GM19351 (cell line): ENCODE measurements at regions not wholly inside any gene's neighbourhood (a gene's known extent, or its start where the extent isn't known, plus 50 kb on each side); places are given as distances from the start of the nearest gene placed in this dataset.
"Not testable (repeated sequence)": the region's sequence is repeated elsewhere in the genome, so short reads cannot be mapped to it uniquely, and the experiment has no call there.

Source experiments
- ATAC-seq: cut with Tn5 transposase; IDR thresholded peaks from one replicate; pipeline ENCODE4 v1.9.1; 2021; ENCODE audit warnings: mild to moderate bottlenecking, moderate library complexity; ENCODE audit not compliant: unreplicated experiment

DNA sequence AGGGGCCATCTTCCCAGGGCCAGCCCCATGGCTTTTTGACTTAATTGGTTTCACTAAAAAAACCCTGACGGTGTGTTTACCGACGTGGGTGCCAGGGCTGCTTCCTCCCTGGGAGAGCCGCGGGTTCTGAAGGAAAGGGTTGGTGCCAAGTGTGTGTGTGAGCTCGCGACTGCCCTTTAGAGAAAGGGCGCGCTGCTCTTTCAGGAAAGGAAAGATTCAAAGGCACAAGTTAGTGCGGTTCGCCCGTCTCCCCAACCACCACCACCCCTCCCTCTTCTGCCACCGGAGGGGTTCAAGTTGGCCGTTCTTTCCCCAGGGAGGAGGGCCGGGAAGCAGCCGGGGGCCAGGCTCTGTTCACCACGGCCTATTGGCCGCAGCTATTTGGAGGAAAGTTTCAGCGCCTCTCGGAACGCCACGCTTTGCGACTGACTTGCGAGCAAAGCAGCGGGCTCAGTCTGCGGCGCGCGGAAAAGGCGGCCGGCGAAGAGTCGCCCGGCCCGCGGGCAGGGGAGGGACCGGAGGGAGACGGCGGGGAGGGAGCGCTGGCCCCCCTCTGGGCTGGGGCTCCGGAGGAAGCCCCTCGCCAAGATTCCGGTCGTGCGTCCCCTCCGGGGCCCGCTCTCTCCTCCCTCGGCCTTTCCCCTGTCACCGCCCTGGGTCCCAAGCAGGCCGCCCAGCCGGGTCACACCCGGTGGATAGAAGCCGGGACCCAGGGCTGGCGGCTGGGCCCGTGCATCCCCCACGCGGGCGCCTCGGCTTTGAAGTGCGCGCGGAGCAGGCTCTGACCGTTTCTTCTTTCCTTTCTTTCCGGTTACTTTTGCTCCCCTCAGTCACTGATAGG, 165.9 kb upstream of the PPP1R3A start:
- peak; percentile 24 for ATAC-seq

DNA sequence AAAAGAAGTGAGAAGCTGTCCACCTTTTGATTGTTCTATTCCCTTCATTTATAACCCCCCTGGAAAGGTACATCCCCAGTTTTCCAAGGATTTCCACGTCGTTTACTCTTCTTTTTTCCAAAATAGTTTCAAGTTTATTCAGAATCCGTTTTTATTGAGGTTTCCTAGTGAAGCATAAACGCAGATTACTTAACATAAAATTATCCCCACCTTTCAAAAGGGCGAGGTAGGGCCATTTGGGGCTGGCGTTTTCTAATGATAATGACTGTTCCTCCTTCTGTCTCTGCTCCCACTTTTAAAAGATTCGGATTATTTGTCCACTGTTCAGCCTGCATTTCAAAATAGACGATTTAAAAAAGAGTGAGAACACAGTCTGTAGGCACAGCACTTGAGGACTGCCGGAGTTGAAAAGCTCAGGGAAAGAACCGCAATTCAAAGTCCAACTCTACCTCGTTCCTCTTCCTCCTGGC, 165.2 kb upstream of the PPP1R3A start:
- ATAC-seq: no peak

DNA sequence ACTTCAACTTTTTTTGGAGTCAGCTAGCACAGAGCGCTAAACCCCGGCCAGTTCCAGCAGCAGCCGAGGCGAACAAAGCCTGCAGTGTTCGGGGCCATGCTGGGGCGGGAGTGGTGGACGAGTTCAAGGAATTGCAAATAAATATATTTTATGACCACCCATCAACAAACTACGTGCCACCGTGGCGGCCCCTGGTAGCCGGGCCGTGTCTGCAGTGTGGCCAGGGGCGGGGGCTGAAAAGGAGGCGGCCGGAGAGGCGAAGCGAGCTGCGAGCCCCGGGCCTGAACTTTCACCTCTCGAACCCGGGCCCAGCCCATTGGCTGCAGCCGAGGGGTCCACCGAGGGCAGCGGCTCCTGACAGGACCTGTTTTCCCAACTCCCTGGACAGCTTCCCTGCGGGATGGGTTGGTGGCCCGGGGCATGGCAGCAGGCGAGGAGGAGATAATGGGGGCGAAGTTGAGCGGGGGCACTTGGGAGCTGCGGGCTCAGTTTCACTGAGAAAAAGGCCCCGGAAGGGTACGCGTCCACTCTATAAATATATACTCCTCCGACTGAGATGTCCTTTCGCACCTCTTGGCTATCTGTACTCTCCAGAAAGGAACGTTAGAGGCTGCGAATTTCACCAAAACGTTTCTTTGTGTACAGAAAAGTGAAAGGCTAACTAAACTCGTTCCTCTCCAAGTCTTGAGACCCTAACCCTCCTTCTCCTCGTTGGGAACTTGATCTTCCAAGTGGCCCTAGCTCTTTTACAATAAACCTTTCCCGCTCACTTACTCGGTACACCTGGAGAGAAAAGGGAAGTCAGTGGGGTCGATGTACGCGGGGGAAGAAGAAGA, 164.6 kb upstream of the PPP1R3A start:
- ATAC-seq: no peak

DNA sequence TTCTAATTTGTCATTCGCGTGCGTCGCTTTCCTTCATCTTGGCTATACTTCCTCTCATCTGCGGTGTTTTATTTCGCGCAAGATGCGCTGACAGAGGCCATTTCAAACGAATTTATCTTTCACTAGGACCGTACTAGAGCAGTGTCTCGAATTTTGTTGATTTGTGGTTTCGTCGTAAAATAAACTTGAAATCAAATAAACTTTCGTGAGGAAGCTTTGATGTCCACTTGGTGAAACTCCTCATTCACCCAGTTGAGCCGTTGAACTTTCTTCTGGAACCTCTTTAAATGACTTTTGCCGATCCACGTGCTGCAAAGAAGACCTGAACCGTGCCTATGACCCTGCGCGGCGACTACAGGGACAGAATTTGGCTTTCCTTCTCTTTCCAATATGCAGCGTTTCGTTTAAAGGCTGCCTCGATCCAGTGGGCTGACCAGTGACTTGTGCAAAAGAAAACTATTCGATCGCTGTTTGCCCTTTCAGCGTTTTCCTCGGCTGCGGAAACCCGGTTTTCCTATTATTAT, 163.9 kb upstream of the PPP1R3A start:
- no peak for ATAC-seq

DNA sequence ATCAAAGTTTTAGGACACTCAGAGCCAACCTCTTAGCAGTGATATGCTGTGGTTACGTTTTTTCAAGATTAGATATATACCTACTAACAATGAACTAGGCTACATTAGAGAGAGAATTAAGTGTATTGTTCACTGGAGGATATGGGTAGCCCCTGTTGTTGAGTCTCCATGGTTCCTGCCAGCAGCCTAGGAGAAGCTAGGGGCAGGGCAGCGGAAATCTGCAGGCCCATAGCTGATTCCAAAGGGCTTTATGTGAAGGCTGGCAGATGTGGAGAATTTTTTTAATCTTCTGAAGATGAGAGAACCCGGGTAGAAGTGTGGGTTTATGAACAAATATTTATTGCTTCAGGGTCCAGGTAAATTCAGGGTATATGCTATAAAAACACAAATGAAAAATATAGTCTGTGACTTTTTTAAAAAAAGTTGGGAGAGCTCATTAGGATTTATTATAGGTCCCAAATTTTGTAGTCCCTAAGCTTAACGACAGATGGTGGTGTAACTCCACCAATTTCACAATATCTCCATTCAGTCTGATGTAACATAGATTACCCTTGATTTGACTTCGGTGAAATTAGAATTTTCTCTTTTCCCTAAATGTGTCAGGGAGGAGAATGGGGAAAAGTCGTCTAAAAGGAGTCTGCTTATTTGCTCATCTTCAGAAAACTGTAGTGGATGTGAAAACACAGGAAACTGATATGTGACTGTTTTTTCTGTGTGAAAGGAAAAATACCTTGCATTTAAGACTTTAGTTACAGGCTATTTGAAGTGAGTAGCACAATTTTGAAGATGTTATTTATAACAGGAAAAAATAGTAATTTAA, 163.0 kb upstream of the PPP1R3A start:
- ATAC-seq: no peak

DNA sequence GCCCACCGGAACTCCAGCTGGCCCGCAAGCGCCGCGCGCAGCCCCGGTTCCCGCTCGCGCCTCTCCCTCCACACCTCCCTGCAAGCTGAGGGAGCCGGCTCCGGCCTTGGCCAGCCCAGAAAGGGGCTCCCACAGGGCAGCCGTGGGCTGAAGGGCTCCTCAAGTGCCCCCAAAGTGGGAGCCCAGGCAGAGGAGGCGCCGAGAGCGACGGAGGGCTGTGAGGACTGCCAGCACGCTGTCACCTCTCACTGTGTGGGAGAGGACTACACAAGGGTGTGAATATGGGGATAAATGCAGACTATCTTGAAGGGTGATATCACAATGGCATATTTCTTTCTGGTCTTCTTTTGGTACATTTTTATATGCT, 158.3 kb upstream of the PPP1R3A start:
- not testable (repeated sequence) for ATAC-seq

DNA sequence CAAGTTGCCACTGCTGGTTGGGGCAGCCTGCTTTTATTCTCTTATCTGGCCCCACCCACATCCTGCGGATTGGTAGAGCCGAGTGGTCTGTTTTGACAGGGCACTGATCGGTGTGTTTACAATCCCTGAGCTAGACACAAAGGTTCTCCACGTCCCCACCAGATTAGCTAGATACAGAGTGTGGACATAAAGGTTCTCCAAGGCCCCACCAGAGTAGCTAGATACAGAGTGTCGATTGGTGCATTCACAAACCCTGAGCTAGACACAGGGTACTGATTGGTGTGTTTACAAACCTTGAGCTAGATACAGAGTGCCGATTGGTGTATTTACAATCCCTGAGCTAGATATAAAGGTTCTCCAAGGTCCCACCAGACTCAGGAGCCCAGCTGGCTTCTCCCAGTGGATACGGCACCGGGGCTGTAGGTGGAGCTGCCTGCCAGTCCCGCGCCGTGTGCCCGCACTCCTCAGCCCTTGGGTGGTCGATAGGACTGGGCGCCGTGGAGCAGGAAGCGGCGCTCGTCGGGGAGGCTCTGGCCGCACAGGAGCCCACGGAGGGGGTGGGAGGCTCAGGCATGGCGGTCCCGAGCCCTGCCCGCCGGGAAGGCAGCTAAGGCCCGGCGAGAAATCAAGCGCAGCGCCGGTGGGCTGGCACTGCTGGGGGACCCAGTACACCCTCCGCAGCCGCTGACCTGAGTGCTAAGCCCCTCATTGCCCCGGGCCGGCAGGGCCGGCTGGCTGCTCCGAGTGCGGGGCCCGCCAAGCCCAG, 157.8 kb upstream of the PPP1R3A start:
- ATAC-seq: not testable (repeated sequence)

DNA sequence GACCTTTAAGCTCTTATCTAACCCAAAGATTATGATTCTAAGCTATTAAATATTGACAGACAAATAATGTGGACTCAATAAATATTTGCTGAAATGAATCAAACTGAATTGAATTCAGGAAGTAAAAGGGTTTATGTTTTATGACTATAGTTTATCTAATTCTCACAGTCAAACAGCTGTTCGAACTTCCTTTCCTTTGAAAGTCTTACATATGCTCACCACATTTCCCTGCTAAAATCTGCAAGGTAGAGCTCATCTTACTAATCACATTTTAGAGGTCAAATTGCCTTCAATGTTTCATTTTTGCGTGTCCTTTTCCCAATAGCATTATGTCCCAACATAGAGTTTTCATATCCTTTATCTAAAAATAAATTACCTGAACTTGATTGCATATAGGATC, 154.9 kb upstream of the PPP1R3A start:
- no peak for ATAC-seq

DNA sequence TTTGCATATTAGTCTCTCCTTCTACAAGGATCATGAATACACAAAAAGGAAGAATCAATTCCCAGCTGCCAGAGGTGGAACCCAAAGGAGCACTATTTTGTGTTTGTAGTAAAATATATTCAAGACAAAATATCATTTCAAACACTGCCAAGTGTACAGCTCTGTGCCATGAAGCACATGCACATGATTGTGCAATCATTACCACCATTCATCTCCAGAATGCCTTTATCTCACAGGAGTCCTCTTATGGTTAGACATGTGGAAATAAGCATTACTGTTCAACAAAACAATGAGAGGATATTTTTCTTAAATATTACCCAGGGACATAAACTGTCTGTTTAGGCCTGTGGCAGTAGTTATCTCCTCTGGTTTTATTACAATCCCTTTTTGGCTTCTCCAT, 151.4 kb upstream of the PPP1R3A start:
- no peak for ATAC-seq

DNA sequence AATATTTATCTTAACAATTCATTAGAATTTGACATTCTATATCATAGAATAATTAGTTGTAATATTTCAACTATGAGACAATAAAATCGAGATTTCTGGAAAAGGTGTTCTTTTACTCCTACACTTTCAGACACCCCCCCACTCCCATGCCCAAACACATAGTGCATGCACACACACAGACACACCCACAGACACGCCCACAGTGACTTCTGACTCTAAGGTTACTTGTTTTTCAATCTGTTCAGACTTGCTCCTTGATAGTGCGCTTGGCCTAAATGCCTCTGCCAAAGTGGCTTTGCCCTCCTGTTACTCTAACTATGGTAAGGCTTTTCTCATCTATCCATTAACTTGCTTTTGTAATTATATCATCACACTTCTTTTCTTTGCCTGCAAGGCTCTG, 144.0 kb upstream of the PPP1R3A start:
- ATAC-seq: no peak

DNA sequence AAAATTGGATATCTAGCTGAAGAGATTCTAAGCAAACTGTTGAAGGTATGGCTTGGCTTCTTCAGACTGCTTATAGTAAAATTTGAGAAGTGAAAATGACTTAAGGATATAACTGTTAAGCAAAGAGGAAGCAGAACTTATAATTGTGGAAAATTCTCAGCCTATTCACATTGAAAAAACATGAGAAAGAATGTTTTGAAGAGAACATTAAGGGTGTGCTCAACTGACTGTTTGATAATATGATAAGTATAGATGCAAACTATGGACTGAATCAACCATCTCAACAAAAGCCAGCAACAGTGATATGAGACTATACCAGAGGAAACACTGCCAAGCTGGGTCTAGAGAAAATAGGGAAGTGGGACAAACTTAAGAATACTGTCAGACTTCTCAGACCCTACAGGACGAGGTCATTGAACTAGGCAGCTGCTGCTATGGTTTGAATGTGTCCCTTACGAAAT, 133.1 kb upstream of the PPP1R3A start:
- peak; percentile 91 for ATAC-seq

DNA sequence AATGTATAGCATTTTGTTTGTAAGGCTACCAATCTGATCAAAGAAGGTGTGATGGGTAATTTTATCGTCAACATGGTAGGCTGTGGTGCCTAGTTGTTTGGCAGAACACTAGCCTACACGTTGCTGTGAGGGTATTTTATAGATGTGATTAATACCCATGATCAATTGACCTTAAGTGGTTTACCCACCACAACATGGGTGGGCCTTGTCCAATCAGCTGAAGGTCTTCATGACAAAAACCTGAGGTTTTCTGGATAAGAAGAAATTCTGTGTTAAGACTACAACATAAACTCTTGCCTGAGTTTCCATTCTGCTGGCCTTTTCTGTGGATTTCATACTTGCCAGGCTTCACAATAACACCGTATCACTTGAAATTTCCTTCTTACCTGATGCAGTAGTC, 131.8 kb upstream of the PPP1R3A start:
- ATAC-seq: no peak

DNA sequence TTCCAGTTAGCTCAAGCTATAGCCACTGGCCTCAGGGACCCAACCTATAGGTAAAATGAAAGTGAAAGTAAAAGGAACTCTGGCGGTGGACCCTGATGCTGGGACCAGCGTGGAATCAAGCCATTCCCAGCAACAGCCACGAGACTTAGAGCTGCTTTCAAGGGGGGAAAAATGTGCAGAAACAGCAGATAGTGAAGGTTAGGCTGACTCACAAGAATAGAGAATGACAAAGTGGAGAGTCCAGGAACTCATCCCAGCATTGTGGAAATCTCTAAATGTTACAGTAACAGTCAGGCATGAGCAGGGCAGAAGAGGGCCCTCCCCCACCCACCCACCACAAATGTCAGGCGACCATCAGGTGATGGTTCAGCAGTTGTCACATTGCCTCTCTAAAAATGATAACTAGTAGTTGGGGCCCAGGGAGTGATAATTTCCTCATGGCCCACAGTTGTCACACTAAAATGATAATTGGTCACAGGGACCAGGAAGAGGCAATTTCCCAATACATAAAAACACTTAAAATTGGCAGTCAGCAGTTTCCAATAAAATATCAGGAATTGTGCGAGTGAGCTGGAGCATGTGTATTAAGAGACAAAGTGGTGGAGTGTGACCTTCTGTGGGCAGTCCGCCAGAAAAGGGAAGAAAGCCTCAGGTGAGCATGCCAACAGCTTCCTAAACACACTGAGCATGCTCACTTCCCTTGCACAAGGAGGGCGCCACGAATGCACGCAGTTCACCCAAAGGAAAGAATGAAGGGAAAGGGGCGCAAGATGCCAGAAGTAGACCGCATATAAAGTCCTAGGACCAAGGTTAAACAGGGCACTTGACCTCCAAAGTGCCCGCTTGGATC, 129.8 kb upstream of the PPP1R3A start:
- no peak for ATAC-seq

DNA sequence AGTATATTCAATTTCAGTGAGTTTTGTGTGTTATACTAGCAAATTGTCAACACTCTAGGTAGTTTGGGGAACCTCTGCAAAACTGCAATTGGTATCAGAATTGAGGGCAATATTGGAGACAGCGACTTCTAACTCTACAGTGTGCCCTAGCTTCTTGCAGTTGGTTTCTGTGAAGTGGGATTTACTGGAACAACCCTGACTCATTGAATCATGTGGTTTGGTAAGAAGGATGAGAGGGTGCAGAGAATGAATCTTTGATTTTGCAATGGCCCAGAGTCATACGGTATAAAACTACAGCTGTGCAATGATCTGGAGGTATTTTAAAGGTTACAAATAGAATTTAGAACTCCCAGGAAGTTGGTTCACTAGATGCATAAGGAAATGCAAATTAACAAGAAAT, 129.1 kb upstream of the PPP1R3A start:
- no peak for ATAC-seq

DNA sequence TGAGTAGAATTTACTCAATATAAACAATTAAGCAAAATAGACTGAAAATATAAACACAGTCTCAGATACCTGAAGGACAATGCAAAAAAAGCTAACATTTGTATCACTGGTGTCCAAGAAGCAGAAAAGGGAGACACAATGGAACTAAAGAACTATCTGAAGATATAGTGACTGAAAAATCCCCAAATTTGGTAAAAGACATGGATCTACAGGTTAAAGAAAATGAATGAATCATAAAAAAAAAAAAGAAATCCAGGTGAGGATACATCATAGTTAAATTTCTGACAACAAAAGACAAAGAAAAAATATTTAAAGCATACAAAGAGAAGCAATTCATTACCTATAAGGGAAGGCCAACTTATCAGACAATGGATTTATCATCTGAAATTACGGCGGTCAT, 114.7 kb upstream of the PPP1R3A start:
- ATAC-seq: no peak

DNA sequence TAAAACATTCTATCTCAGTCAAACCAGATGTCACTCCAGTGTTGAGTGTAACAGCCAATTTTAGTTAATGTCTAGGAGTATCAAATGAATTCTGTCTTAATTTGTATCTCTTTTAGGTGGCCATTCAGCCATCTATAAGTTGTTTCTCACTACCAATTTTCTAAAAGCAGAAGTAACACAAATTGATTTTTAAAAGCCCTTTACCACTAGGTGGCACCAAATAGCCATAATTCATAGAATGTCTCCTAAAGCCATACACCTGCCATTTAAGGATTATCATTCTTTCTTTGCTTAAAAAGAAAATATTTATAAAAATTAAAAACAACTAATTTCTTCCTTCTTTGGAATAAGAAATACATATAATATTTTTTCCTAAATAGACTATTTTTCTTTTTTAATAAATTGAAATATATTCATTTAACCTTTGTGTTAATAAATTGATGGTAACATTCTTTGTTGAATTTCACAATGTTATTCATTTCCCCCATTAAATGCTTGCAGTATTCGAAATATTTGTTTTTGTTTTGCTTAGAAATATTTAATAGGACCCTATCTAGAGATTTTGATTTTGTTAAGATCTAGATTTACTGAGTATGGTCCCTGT, 107.8 kb upstream of the PPP1R3A start:
- peak; percentile 88 for ATAC-seq

DNA sequence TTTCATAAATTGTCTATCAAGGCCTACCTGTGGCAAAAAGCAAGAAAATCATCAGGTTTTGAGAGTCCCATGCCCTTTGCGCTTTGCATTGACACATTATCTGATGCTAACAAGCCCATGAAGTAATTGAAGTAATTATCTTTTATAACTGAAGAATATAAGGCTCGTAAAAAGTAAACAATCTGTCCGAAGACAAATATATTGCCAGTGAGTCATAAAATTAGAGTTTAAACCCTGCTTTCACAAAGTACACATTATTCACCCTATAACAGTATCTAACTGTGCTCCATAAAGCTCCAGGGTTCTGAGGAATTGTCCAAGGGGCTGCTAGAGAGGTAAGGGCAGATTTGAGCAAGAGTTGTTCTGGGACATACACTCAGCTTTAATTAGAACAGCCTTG, 102.3 kb upstream of the PPP1R3A start:
- no peak for ATAC-seq

DNA sequence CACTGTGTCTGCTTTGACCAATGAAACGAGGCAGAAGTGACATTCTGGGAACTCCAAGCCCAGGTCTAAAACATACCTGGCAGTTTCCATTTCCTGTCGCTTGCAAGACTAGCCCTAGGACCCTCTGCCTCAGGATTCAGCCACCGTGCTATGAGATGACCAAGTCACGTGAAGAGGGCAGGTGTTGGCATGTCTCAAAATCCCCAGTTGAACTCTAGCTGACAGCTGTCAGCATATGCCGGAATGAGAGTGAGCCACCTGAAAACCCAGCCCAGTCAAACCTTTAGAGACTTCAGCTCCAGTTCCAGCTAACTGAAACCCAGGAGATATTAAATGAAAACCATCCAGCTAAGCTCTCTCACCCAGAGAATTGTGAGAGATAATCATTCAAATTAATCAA, 89.9 kb upstream of the PPP1R3A start:
- no peak for ATAC-seq

DNA sequence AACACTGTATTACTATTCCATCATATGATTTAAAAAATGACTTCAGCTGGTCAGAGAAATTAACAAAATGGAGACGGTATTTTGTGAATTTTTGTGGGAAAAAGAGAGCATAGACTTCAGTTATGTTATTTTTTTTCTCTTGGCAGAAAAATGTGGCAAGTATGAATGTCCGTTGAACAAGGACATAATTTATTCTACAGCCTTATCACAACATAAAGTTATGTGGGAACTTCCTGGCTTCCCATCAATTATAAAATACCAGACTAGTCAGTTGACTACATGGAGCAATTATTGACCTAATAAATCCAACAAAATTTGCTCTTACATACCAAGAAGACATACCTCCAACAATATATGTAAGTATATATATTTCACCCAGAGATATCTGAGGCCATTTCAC, 88.6 kb upstream of the PPP1R3A start:
- no peak for ATAC-seq
